Fibroblast of pulmonary artery (primary cell): ENCODE measurements at regions not wholly inside any gene's neighbourhood (a gene's known extent, or its start where the extent isn't known, plus 50 kb on each side); places are given as distances from the start of the nearest gene placed in this dataset.

ENCODE experiments used
- DNase-seq: peaks from one replicate; pipeline ENCODE4 v3.0.0-alpha.2; 2010; ENCODE audit warnings: low read depth
- H3K4me3 ChIP-seq: replicated peaks from 2 replicates; pipeline ENCODE4 v1.5.1; 2011; ENCODE audit warnings: low read depth, mild to moderate bottlenecking, control low read depth, low read length, moderate library complexity
- TF ChIP-seq, protein P1 (sequence below): IDR thresholded peaks from 2 replicates; pipeline ENCODE4 v1.5.1; 2011; ENCODE audit warnings: mild to moderate bottlenecking, control low read depth, low read length, inconsistent platforms; ENCODE audit errors: missing control alignments

- TF ChIP-seq, protein P1, sequence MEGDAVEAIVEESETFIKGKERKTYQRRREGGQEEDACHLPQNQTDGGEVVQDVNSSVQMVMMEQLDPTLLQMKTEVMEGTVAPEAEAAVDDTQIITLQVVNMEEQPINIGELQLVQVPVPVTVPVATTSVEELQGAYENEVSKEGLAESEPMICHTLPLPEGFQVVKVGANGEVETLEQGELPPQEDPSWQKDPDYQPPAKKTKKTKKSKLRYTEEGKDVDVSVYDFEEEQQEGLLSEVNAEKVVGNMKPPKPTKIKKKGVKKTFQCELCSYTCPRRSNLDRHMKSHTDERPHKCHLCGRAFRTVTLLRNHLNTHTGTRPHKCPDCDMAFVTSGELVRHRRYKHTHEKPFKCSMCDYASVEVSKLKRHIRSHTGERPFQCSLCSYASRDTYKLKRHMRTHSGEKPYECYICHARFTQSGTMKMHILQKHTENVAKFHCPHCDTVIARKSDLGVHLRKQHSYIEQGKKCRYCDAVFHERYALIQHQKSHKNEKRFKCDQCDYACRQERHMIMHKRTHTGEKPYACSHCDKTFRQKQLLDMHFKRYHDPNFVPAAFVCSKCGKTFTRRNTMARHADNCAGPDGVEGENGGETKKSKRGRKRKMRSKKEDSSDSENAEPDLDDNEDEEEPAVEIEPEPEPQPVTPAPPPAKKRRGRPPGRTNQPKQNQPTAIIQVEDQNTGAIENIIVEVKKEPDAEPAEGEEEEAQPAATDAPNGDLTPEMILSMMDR: peak; percentile 52
- peak; percentile 60 for DNase-seq
- no peak overlapping the region for H3K4me3 ChIP-seq
Measured at GRCh38 chr12:88393017-88393767, 187.1 kb downstream of the KITLG start.

- TF ChIP-seq, protein P1: no peak
- no peak for DNase-seq
- H3K4me3 ChIP-seq: no peak overlapping the region
Measured at GRCh38 chr12:88398031-88398430, 182.2 kb downstream of the KITLG start.

GRCh38 chr12:88399811-88400210 is 180.5 kb downstream of the KITLG start:
- no peak overlapping the region for H3K4me3 ChIP-seq
- TF ChIP-seq, protein P1: no peak
- no peak for DNase-seq

DNA sequence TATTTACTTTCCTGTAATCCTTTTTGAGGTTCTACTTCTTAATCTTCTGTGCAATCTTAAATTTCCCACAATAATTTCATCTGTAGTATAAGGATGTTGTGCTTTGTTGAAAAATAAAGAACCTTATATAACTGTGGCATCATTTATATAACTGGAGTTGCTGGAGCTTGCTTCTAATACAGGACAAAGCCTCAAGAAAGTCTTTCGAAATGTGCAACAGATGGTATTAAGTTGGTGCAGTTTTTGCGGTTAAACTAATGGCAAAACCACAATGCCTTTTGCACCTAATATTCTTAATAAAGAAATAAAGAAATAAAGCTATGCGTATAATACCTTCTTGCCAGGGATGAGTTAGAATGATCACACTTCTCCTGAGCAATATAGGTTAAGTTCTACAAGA is 180.0 kb downstream of the KITLG start:
- TF ChIP-seq, protein P1: no peak
- no peak overlapping the region for H3K4me3 ChIP-seq
- no peak for DNase-seq

DNA sequence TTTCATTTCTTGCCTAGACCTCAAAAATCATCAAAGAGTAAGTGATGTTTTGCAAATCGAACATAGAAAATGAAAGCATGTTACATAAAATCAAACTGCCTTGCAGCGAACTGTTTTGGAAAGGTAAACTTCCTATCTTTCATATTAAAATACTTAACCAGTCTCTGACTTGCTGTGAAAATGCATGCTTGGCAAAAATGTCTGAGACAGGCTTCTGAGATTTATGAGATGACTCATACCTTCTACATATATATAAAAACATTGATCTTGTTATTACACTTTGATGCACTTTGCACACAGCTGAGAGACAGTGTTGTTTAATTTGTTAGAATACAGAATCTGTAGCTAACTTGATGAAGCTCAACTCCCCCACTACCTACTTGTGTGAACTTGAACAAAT is 179.1 kb downstream of the KITLG start:
- TF ChIP-seq, protein P1: no peak
- DNase-seq: no peak
- H3K4me3 ChIP-seq: no peak overlapping the region

- no peak overlapping the region for H3K4me3 ChIP-seq
- DNase-seq: no peak
- TF ChIP-seq, protein P1: no peak
Measured at GRCh38 chr12:88406905-88407304, 173.4 kb downstream of the KITLG start.

DNA sequence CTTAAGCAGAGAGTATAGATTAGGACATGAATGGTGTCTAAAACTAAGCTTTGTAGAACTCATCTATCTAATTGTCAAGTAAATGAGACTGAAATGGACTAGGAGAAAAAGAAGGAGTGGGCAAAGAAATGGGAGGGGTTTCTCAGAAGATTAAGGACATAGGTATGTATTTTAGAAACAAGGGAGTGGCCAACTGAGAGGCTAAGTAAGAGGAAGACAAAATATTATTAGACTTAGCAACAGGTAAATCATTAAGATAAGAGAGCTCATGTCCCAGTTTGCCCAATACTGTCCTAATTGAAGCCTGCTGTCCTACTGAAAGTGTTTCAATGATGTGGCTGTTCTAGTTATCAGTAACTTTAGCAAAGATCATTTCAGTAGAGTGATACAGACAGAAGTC is 171.4 kb downstream of the KITLG start:
- TF ChIP-seq, protein P1: no peak
- DNase-seq: no peak
- no peak overlapping the region for H3K4me3 ChIP-seq
